ENCODE measurements at regions not wholly inside any gene's neighbourhood (a gene's known extent, or its start where the extent isn't known, plus 50 kb on each side); places are given as distances from the start of the nearest gene placed in this dataset.
A peak's percentile ranks its signal among the peaks of the same experiment; 100 is the strongest.
"Not testable (repeated sequence)": the region's sequence is repeated elsewhere in the genome, so short reads cannot be mapped to it uniquely, and the experiment has no call there.

- Mint-ChIP-seq H3K9me3 (ENCODE audit: low read depth, unreplicated experiment) (peaks cover 7% of the 10 kb centered on the region), H3K27me3 (ENCODE audit: unreplicated experiment) (no peaks in the 10 kb centered on the region), H3K4me1 (ENCODE audit: low read depth, unreplicated experiment) (no peaks in the 10 kb centered on the region), H3K36me3 (ENCODE audit: insufficient read depth, unreplicated experiment) (no peaks in the 10 kb centered on the region), H3K4me3 (ENCODE audit: low read depth, unreplicated experiment) (no peak overlapping the region), H3K27ac (ENCODE audit: unreplicated experiment) (no peak overlapping the region)
- intact Hi-C loops (cut with micrococcal nuclease; ENCODE audit: unreplicated experiment) = no loop called here
- CTCF ChIA-PET = no interaction called here
- no peak for DNase-seq
- no TSS peak for BruUV-seq (replicated peaks)
- no peak for TF ChIP-seq CTCF (IDR thresholded peaks at IDR 0.05; ENCODE audit: unreplicated experiment)
Observed at GRCh38 chr6:155534678-155535077, 79.0 kb upstream of the NOX3 start.

GRCh38 chr6:155530219-155530834 lies 74.7 kb upstream of the NOX3 start:
- Mint-ChIP-seq H3K9me3 (ENCODE audit: low read depth, unreplicated experiment) (peaks cover 3% of the 10 kb centered on the region), H3K27me3 (ENCODE audit: unreplicated experiment) (no peaks in the 10 kb centered on the region), H3K4me3 (ENCODE audit: low read depth, unreplicated experiment) (no peak overlapping the region), H3K36me3 (ENCODE audit: insufficient read depth, unreplicated experiment) (no peaks in the 10 kb centered on the region), H3K27ac (ENCODE audit: unreplicated experiment) (no peak overlapping the region), H3K4me1 (ENCODE audit: low read depth, unreplicated experiment) (peaks cover 8% of the 10 kb centered on the region)
- DNase-seq = peak; percentile 12
- BruUV-seq (replicated peaks) = no TSS peak
- CTCF ChIA-PET = no interaction called here
- TF ChIP-seq CTCF (IDR thresholded peaks at IDR 0.05; ENCODE audit: unreplicated experiment) = peak; percentile 41
- intact Hi-C loops (cut with micrococcal nuclease; ENCODE audit: unreplicated experiment) = loop anchor here (1.0 to 2.0 kb wide), 2 partner anchors 203 to 252 kb away; no protein-coding TSS in a partner anchor

DNA sequence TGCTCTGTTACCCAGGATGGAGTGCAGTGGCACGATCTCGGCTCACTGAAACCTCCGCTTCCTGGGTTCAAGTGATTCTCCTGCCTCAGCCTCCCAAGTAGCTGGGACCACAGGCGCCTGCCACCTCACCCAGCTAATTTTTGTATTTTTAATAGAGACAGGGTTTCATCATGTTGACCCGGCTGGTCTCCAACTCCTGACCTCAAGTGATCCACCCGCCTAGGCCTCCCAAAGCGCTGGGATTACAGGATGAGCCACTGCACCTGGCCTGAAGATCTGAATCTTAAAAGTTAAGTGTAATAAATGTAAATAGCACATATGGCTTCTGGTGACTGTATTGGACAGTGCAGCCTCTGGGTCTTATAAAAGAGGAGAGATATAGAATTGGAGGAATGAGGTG lies 74.2 kb upstream of the NOX3 start:
- H3K27me3 Mint-ChIP-seq (ENCODE audit: unreplicated experiment); H3K27ac Mint-ChIP-seq (ENCODE audit: unreplicated experiment); DNase-seq; H3K9me3 Mint-ChIP-seq (ENCODE audit: low read depth, unreplicated experiment); BruUV-seq (replicated peaks); H3K36me3 Mint-ChIP-seq (ENCODE audit: insufficient read depth, unreplicated experiment); H3K4me1 Mint-ChIP-seq (ENCODE audit: low read depth, unreplicated experiment); H3K4me3 Mint-ChIP-seq (ENCODE audit: low read depth, unreplicated experiment): not testable (repeated sequence)
- CTCF ChIA-PET = interaction anchor here (1.2 to 1.3 kb wide), 3 partner anchors 10 to 265 kb away, joined by 3 to 4 read pairs (median 3); no protein-coding TSS in a partner anchor
- intact Hi-C loops (cut with micrococcal nuclease; ENCODE audit: unreplicated experiment) = loop anchor here (1.0 to 2.0 kb wide), 3 partner anchors 189 to 253 kb away; no protein-coding TSS in a partner anchor

DNA sequence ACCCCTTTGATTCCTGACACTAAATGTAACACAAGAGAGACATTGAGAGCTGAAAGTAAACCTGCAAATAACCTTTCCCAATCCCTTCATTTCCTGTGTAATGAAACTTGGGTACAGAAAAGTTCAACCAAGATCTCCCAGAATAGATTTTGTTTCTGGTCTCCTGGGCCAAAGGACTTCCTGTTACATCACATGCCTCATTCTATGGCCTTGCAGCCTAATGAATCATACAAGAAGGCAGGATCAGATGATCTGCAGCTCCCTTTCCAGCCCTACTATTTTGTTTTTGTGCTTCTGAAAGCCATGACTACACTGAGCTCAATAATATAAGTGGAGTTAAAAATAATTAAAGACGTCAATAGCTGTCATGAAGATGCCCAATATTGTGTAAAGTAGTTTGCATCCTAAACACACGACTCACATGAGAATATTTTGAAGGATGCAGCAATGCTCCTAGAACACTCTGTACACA lies 73.4 kb upstream of the NOX3 start:
- Mint-ChIP-seq H3K27me3 (ENCODE audit: unreplicated experiment) (no peaks in the 10 kb centered on the region), H3K27ac (ENCODE audit: unreplicated experiment) (peak overlapping the region; percentile 96), H3K4me1 (ENCODE audit: low read depth, unreplicated experiment) (peaks cover 13% of the 10 kb centered on the region), H3K4me3 (ENCODE audit: low read depth, unreplicated experiment) (no peak overlapping the region), H3K36me3 (ENCODE audit: insufficient read depth, unreplicated experiment) (peaks cover 5% of the 10 kb centered on the region), H3K9me3 (ENCODE audit: low read depth, unreplicated experiment) (peaks cover 3% of the 10 kb centered on the region)
- no peak for TF ChIP-seq CTCF (IDR thresholded peaks at IDR 0.05; ENCODE audit: unreplicated experiment)
- CTCF ChIA-PET = interaction anchor here (0.8 to 1.7 kb wide), 5 partner anchors 9 to 266 kb away, joined by 3 to 12 read pairs (median 4); no protein-coding TSS in a partner anchor
- intact Hi-C loops (cut with micrococcal nuclease; ENCODE audit: unreplicated experiment) = loop anchor here (2.0 kb wide), 1 partner anchor 188 kb away; no protein-coding TSS in a partner anchor
- no TSS peak for BruUV-seq (replicated peaks)
- peak; percentile 31 for DNase-seq

- H3K4me3 Mint-ChIP-seq (ENCODE audit: low read depth, unreplicated experiment) = no peak overlapping the region
- no peak for TF ChIP-seq CTCF (IDR thresholded peaks at IDR 0.05; ENCODE audit: unreplicated experiment)
- CTCF ChIA-PET = interaction anchor here (1.7 kb wide), 1 partner anchor 200 kb away, joined by 12 read pairs; no protein-coding TSS in a partner anchor
- H3K9me3 Mint-ChIP-seq (ENCODE audit: low read depth, unreplicated experiment) = peaks cover 3% of the 10 kb centered on the region
- no TSS peak for BruUV-seq (replicated peaks)
- intact Hi-C loops (cut with micrococcal nuclease; ENCODE audit: unreplicated experiment) = loop anchor here (2.0 kb wide), 1 partner anchor 188 kb away; no protein-coding TSS in a partner anchor
- H3K4me1 Mint-ChIP-seq (ENCODE audit: low read depth, unreplicated experiment) = peaks cover 20% of the 10 kb centered on the region
- H3K36me3 Mint-ChIP-seq (ENCODE audit: insufficient read depth, unreplicated experiment) = peaks cover 5% of the 10 kb centered on the region
- DNase-seq = no peak
- peak overlapping the region; percentile 96 for H3K27ac Mint-ChIP-seq (ENCODE audit: unreplicated experiment)
- no peaks in the 10 kb centered on the region for H3K27me3 Mint-ChIP-seq (ENCODE audit: unreplicated experiment)
Observed at GRCh38 chr6:155528335-155528734, 72.7 kb upstream of the NOX3 start.
